ENCODE measurements at regions not wholly inside any gene's neighbourhood (a gene's known extent, or its start where the extent isn't known, plus 50 kb on each side); places are given as distances from the start of the nearest gene placed in this dataset.

DNA sequence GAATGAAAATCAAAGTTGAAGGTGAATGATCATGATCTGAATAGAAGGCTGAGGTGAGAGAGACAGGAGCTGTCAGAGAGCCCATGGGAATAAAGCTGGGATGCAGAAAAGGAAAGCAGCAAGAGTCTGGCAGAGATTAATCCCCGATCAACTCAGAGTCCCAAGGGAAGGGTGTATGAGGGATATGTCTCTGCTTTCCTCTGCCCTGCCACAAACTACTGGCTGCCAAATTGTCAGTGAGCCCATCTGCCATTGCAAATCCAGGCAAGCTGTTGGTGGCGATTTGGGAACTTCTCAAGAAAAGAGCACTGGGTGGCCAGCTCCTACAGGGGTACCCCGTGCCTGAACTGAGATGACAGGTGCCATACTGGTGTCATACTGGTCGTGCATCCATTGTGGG lies 705.5 kb upstream of the MAN1A1 start:
- Histone ChIP-seq H2AFZ (ENCODE audit: low read length) (no peak overlapping the region), H3K4me1 (ENCODE audit: control insufficient read depth, extremely low read depth, insufficient read depth, low read length) (no peaks in the 10 kb centered on the region), H3K9me3 (ENCODE audit: control insufficient read depth, insufficient read depth, low read depth, low read length) (no peaks in the 10 kb centered on the region), H3K9ac (ENCODE audit: insufficient read depth, low read length) (no peak overlapping the region), H3K27me3 (ENCODE audit: control insufficient read depth, insufficient read depth, low read length) (no peaks in the 10 kb centered on the region), H3K27ac (ENCODE audit: insufficient read depth, low read length) (no peak overlapping the region), H3K36me3 (ENCODE audit: control insufficient read depth, insufficient read depth, low read length) (no peaks in the 10 kb centered on the region), H3K4me2 (ENCODE audit: extremely low read depth, insufficient read depth, low read length) (no peak overlapping the region), H3K4me3 (replicated peaks in 1 of 4; ENCODE audit: control extremely low read depth in 1 of 4, insufficient read depth in 1 of 4, low read depth in 3 of 4, low read length in 4 of 4) (no peak overlapping the region), H4K20me1 (ENCODE audit: control insufficient read depth, extremely low read depth, insufficient read depth, low read length) (no peaks in the 10 kb centered on the region), H3K79me2 (ENCODE audit: control insufficient read depth, insufficient read depth, low read length) (no peaks in the 10 kb centered on the region)
- TF ChIP-seq, protein P1, sequence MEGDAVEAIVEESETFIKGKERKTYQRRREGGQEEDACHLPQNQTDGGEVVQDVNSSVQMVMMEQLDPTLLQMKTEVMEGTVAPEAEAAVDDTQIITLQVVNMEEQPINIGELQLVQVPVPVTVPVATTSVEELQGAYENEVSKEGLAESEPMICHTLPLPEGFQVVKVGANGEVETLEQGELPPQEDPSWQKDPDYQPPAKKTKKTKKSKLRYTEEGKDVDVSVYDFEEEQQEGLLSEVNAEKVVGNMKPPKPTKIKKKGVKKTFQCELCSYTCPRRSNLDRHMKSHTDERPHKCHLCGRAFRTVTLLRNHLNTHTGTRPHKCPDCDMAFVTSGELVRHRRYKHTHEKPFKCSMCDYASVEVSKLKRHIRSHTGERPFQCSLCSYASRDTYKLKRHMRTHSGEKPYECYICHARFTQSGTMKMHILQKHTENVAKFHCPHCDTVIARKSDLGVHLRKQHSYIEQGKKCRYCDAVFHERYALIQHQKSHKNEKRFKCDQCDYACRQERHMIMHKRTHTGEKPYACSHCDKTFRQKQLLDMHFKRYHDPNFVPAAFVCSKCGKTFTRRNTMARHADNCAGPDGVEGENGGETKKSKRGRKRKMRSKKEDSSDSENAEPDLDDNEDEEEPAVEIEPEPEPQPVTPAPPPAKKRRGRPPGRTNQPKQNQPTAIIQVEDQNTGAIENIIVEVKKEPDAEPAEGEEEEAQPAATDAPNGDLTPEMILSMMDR (conservative IDR thresholded peaks at IDR 0.05 in 1 of 2, IDR thresholded peaks at IDR 0.05 in 1 of 2; ENCODE audit: low read depth in 1 of 2, low read length in 2 of 2): no peak
- TF ChIP-seq EZH2 (IDR thresholded peaks at IDR 0.05; ENCODE audit: low read length, missing control alignments): no peak
- DNase-seq (ENCODE audit: low read depth in 2 of 2): no peak

- H3K27me3 ChIP-seq (ENCODE audit: control insufficient read depth, insufficient read depth, low read length): no peaks in the 10 kb centered on the region
- H3K79me2 ChIP-seq (ENCODE audit: control insufficient read depth, insufficient read depth, low read length): no peaks in the 10 kb centered on the region
- DNase-seq (ENCODE audit: low read depth in 2 of 2): no peak
- H3K9ac ChIP-seq (ENCODE audit: insufficient read depth, low read length): no peak overlapping the region
- H2AFZ ChIP-seq (ENCODE audit: low read length): no peak overlapping the region
- H3K4me3 ChIP-seq (replicated peaks in 1 of 4; ENCODE audit: control extremely low read depth in 1 of 4, insufficient read depth in 1 of 4, low read depth in 3 of 4, low read length in 4 of 4): no peak overlapping the region
- H3K9me3 ChIP-seq (ENCODE audit: control insufficient read depth, insufficient read depth, low read depth, low read length): no peaks in the 10 kb centered on the region
- H4K20me1 ChIP-seq (ENCODE audit: control insufficient read depth, extremely low read depth, insufficient read depth, low read length): no peaks in the 10 kb centered on the region
- H3K36me3 ChIP-seq (ENCODE audit: control insufficient read depth, insufficient read depth, low read length): no peaks in the 10 kb centered on the region
- H3K27ac ChIP-seq (ENCODE audit: insufficient read depth, low read length): no peak overlapping the region
- no peak overlapping the region for H3K4me2 ChIP-seq (ENCODE audit: extremely low read depth, insufficient read depth, low read length)
- TF ChIP-seq, protein P1 (conservative IDR thresholded peaks at IDR 0.05 in 1 of 2, IDR thresholded peaks at IDR 0.05 in 1 of 2; ENCODE audit: low read depth in 1 of 2, low read length in 2 of 2): no peak
- TF ChIP-seq EZH2 (IDR thresholded peaks at IDR 0.05; ENCODE audit: low read length, missing control alignments): no peak
- H3K4me1 ChIP-seq (ENCODE audit: control insufficient read depth, extremely low read depth, insufficient read depth, low read length): no peaks in the 10 kb centered on the region
Measured at GRCh38 chr6:120039664-120040063, 690.1 kb upstream of the MAN1A1 start.

DNA sequence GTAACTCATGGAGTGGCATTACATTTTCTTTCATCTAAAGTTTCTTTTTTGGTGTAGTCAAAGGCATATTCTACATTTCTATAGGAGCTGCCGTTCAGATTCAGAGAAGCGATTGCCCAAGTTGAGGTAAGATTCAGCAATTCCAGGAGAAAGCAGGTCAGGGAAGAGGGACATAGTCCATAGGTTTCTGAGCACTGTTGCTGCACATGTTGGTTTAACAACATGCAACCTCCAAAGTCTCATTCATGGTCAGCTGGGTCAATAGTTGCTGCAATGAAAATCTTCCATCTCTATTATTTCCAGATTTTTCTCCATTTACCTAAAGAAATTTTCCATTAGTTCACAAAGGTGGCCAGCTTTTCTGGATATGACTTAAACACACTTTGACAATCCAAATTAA lies 682.3 kb upstream of the MAN1A1 start:
- no peaks in the 10 kb centered on the region for H3K9me3 ChIP-seq (ENCODE audit: control insufficient read depth, insufficient read depth, low read depth, low read length)
- TF ChIP-seq, protein P1 (conservative IDR thresholded peaks at IDR 0.05 in 1 of 2, IDR thresholded peaks at IDR 0.05 in 1 of 2; ENCODE audit: low read depth in 1 of 2, low read length in 2 of 2): no peak
- no peak for TF ChIP-seq EZH2 (IDR thresholded peaks at IDR 0.05; ENCODE audit: low read length, missing control alignments)
- H3K36me3 ChIP-seq (ENCODE audit: control insufficient read depth, insufficient read depth, low read length): no peaks in the 10 kb centered on the region
- H3K79me2 ChIP-seq (ENCODE audit: control insufficient read depth, insufficient read depth, low read length): no peaks in the 10 kb centered on the region
- H3K9ac ChIP-seq (ENCODE audit: insufficient read depth, low read length): no peak overlapping the region
- H2AFZ ChIP-seq (ENCODE audit: low read length): no peak overlapping the region
- DNase-seq (ENCODE audit: low read depth in 2 of 2): no peak
- no peak overlapping the region for H3K4me3 ChIP-seq (replicated peaks in 1 of 4; ENCODE audit: control extremely low read depth in 1 of 4, insufficient read depth in 1 of 4, low read depth in 3 of 4, low read length in 4 of 4)
- H3K4me2 ChIP-seq (ENCODE audit: extremely low read depth, insufficient read depth, low read length): no peak overlapping the region
- H4K20me1 ChIP-seq (ENCODE audit: control insufficient read depth, extremely low read depth, insufficient read depth, low read length): no peaks in the 10 kb centered on the region
- H3K4me1 ChIP-seq (ENCODE audit: control insufficient read depth, extremely low read depth, insufficient read depth, low read length): no peaks in the 10 kb centered on the region
- no peaks in the 10 kb centered on the region for H3K27me3 ChIP-seq (ENCODE audit: control insufficient read depth, insufficient read depth, low read length)
- H3K27ac ChIP-seq (ENCODE audit: insufficient read depth, low read length): no peak overlapping the region
